Duodenal mucosa (tissue), 2 donors: ENCODE measurements at regions not wholly inside any gene's neighbourhood (a gene's known extent, or its start where the extent isn't known, plus 50 kb on each side); places are given as distances from the start of the nearest gene placed in this dataset.

Source experiments
- H3K27ac ChIP-seq: one replicate; pipeline ENCODE4 v1.7.0; 2013; ENCODE audit warnings: low read depth, low read length
- H3K27me3 ChIP-seq, 2 donors: one replicate each; pipeline ENCODE4 v1.7.0; 2013; ENCODE audit warnings: low read length in 2 of 2, control low read depth in 1 of 2; ENCODE audit not compliant: insufficient read depth in 2 of 2, control insufficient read depth in 1 of 2
- H3K36me3 ChIP-seq, 2 donors: one replicate each; pipeline ENCODE4 v1.7.0; 2013; ENCODE audit warnings: low read length in 2 of 2, control low read depth in 1 of 2; ENCODE audit not compliant: insufficient read depth in 2 of 2, control insufficient read depth in 1 of 2
- H3K4me1 ChIP-seq, 2 donors: one replicate each; pipeline ENCODE4 v1.7.0; 2013; ENCODE audit warnings: low read length in 2 of 2, control low read depth in 1 of 2; ENCODE audit not compliant: insufficient read depth in 2 of 2, control insufficient read depth in 1 of 2
- H3K4me3 ChIP-seq, 2 donors: one replicate each; pipeline ENCODE4 v1.7.0; 2013; ENCODE audit warnings: low read length in 2 of 2, low read depth in 1 of 2
- H3K9ac ChIP-seq, 2 donors: one replicate each; pipeline ENCODE4 v1.7.0; 2013; ENCODE audit warnings: low read length in 2 of 2, low read depth in 1 of 2
- H3K9me3 ChIP-seq, 2 donors: one replicate each; pipeline ENCODE4 v1.7.0; 2013; ENCODE audit warnings: low read length in 2 of 2, control low read depth in 1 of 2; ENCODE audit not compliant: control insufficient read depth in 1 of 2

DNA sequence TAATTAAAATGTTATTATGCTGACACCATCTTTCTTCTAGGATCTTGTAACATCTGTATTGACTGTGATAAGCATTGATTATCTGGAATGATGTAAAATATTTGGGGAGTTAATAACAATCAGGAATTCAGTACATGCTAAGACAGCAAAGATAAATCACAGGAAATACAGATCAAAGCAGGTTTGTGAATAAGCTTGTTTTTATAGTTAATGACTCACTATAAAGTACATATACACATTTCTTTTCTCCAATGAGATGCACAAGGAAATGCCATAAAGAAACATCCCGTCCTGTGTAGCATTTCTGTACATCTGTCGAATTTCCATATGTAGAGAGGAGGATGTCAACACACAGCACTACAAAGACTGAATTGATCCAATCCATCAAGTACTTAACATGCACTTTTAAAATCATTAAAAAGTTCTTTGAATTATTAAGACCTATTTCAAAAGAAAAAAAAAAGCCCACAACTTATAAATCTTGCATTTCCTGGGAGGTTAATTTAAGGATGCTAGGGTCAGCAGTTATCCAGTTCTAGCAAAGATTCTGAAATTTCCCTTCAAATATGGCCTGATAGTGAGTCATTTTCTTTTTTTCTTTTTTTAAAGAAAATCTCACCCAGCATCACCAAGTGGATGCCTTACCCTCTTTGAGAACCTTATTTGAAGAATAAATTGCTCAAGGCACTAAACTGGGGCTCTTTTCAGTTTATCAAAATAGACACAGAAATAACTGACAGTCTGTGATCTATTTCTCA lies 243.2 kb upstream of the NR5A2 start:
- Histone ChIP-seq H3K9ac (no peak overlapping the region), H3K4me1 (peaks cover 0 to 16% of the 10 kb centered on the region in 2 donors), H3K4me3 (no peak overlapping the region), H3K36me3 (no peaks in the 10 kb centered on the region), H3K27me3 (no peaks in the 10 kb centered on the region), H3K27ac (no peak overlapping the region), H3K9me3 (no peaks in the 10 kb centered on the region)

DNA sequence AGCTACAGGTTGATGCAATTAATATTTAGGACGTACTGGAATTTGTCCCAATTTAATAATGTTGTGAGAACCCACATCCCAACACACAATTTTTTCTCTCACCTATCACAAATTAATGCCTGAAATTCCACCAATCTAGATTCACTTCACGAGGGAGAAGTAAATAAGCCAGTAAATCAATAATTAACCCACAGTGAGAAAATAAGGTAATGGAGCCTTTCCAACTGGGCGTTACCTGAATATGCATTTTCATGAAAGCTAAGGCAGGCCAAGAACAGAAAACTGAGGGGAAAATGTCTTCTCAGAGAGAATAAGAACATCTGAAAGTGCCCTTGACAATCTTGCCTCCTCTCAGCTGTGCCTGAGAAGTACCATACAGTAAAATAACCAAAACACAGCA lies 240.8 kb upstream of the NR5A2 start:
- Histone ChIP-seq H3K36me3 (no peaks in the 10 kb centered on the region), H3K27me3 (no peaks in the 10 kb centered on the region), H3K4me1 (peaks cover 0 to 16% of the 10 kb centered on the region in 2 donors), H3K27ac (no peak overlapping the region), H3K9me3 (no peaks in the 10 kb centered on the region), H3K4me3 (no peak overlapping the region), H3K9ac (no peak overlapping the region)

DNA sequence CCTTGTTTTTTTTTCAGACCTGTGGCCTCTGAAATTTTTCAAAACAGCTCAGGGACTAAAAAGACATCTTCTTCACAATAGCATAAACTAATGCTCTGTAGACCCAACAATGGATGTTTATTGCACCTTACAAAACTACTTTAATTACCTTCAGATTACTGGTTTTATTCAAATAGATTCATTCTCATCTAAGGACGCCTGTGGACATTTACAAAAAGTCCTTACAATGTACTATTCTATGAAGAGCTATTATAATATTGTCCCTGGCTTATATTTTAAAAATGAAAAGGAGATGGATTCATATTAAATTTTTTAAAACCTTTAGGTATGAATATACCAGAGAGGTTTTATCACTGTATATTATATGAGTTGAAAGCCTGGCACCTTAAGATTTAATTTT lies 238.4 kb upstream of the NR5A2 start:
- H3K27me3 ChIP-seq: no peaks in the 10 kb centered on the region
- no peak overlapping the region for H3K9ac ChIP-seq
- H3K9me3 ChIP-seq: no peaks in the 10 kb centered on the region
- H3K36me3 ChIP-seq: no peaks in the 10 kb centered on the region
- H3K27ac ChIP-seq: no peak overlapping the region
- H3K4me1 ChIP-seq: peaks cover 0 to 8% of the 10 kb centered on the region in 2 donors
- no peak overlapping the region for H3K4me3 ChIP-seq

DNA sequence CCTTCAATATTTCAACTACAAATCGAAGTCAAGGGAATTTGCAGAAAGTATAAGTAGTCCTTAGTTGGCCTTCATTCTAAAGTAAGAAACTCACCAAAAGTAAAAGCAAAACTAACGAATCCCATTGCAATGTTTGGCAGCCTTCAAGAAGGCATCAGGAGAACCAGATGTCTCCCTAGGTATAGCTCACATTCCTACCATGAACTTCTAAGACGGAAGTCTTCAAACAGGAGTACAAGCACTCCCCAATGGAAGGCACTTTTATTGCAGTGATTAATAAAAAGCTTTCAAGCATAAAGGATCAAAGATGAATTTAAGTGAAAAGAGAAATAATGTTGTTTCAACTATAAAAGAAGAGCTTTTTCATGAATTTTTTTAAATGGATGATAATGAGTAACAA lies 236.0 kb upstream of the NR5A2 start:
- Histone ChIP-seq H3K4me3 (no peak overlapping the region), H3K27me3 (no peaks in the 10 kb centered on the region), H3K9me3 (no peaks in the 10 kb centered on the region), H3K9ac (no peak overlapping the region), H3K27ac (no peak overlapping the region), H3K36me3 (no peaks in the 10 kb centered on the region), H3K4me1 (peaks cover 0 to 4% of the 10 kb centered on the region in 2 donors)

DNA sequence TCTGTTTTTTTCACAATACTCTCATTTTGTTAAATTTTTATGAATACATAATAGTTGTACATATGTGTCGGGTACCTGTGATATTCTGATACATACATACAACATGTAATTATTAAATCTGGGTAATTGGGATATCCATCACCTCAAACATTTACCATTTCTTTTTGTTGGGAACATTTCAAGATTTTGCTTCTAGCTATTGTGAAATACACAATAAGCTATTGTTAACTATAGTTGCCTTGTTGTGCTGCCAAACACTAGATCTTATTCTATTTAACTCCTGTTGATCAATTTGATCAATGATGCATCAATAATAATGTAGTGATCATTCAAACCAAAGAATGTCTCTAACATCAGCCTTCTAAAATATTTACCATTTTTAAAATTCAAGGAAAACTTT lies 234.6 kb upstream of the NR5A2 start:
- Histone ChIP-seq H3K9ac (no peak overlapping the region), H3K27ac (no peak overlapping the region), H3K27me3 (no peaks in the 10 kb centered on the region), H3K4me3 (no peak overlapping the region), H3K4me1 (no peaks in the 10 kb centered on the region), H3K36me3 (no peaks in the 10 kb centered on the region), H3K9me3 (no peaks in the 10 kb centered on the region)

DNA sequence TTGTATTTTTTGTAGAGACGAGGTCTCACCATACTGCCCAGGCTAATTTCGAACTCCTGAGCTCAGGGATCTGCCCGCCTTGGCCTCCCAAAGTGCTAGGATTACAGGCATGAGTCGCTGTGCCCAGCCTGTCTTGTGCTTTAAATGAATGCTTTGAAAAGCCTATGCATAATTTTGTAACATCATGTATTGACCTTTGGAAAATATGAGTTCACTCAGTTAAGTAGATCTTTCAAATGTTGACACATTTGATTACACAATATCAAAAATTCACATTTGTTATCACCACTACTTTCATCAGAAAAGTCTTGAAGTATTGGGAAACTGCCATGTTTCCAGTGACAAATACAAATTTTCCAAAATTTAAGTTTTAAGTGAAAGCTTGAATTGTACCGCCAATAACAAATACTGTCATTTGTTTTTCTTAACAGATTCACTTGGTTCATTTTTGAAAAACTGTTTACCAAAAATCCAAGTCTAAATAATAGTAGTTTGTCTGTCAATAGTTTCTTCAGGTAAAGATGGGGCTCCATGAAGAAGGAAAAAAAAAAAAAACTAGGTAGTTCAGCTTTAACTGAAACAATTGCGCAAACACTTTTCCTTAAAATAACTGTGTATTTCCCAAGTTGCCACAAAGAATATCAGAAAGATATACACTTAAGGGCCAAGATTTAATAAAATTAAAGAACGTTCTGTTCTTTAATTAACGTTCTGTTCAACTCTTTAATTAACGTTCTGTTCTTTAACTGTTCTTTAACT lies 233.2 kb upstream of the NR5A2 start:
- H3K27ac ChIP-seq: no peak overlapping the region
- H3K36me3 ChIP-seq: no peaks in the 10 kb centered on the region
- H3K27me3 ChIP-seq: no peaks in the 10 kb centered on the region
- no peak overlapping the region for H3K9ac ChIP-seq
- no peaks in the 10 kb centered on the region for H3K4me1 ChIP-seq
- H3K4me3 ChIP-seq: no peak overlapping the region
- no peaks in the 10 kb centered on the region for H3K9me3 ChIP-seq

DNA sequence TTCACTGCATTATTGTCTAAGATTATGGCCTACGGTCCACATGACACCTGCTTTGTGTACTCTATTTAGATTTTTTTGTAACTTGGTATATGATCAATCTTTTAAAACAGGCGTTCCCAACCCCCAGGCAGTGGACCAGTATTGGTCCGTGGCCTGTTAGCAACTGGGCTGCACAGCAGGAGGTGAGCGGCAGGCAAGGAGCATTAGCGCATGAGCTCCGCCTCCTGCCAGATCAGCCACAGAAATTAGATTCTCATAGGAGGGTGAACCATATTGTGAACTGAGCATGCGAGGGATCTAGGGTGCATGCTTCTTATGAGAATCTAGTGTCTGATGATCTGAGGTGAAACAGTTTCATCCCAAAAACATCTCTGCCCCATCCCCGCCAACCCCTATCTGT lies 228.4 kb upstream of the NR5A2 start:
- no peak overlapping the region for H3K27ac ChIP-seq
- H3K4me3 ChIP-seq: no peak overlapping the region
- H3K4me1 ChIP-seq: no peaks in the 10 kb centered on the region
- no peak overlapping the region for H3K9ac ChIP-seq
- no peaks in the 10 kb centered on the region for H3K27me3 ChIP-seq
- no peaks in the 10 kb centered on the region for H3K9me3 ChIP-seq
- H3K36me3 ChIP-seq: no peaks in the 10 kb centered on the region

DNA sequence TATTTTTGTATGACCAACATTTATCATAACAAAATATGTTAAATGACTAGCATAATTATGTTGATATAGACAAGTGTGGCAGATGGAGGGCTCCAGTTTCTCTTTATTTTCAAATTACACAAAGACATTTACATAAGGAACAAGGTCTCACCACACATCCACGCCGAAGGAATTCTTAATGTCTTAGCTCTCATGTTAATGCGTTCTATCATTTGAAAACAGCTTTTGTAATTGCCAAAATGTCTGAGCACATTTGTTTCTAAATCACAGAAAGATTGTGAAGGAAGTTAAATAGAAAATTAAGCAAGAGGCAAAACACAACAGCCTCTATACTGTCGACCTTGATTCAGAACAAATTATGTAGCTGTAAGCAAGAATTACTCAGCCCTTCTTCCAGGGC lies 223.0 kb upstream of the NR5A2 start:
- Histone ChIP-seq H3K4me3 (no peak overlapping the region), H3K4me1 (no peaks in the 10 kb centered on the region), H3K36me3 (no peaks in the 10 kb centered on the region), H3K27ac (no peak overlapping the region), H3K9ac (no peak overlapping the region), H3K27me3 (no peaks in the 10 kb centered on the region), H3K9me3 (no peaks in the 10 kb centered on the region)

DNA sequence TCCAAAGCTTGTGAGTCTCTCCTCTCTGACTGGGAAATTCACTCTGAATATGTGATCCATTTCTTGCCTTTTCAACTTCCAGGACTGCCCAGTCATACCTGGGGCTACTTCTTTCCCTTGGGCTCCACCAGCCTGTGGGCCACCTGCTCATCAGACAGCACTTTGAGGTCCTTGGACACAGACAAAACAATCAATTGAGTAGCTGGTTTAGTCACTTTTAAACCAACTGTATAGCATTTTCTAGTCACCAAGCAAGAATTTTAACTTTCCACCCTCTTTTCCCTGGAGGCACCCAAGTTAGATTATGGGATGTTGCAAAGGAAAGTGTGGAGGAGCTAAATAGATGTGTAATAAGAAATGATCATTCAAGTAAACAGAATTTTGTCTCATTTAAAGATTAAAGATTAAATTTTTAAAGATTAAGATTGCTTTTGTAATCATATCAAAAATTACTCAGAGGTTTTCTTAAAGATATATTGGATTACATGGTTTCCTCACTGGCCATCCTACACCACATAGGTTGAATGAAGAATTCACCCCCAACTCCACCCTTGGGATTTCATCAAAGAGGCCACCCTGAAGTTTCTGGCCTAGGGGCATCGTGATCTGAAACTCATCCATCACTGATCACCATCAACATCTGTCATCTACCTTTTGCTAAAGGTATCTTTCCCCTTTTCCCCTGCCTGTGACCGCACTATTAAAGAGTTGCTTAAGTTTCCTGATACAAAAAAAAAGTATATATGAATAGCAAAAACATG lies 219.2 kb upstream of the NR5A2 start:
- Histone ChIP-seq H3K27ac (no peak overlapping the region), H3K4me1 (no peaks in the 10 kb centered on the region), H3K9ac (no peak overlapping the region), H3K9me3 (no peaks in the 10 kb centered on the region), H3K4me3 (no peak overlapping the region), H3K27me3 (no peaks in the 10 kb centered on the region), H3K36me3 (no peaks in the 10 kb centered on the region)

DNA sequence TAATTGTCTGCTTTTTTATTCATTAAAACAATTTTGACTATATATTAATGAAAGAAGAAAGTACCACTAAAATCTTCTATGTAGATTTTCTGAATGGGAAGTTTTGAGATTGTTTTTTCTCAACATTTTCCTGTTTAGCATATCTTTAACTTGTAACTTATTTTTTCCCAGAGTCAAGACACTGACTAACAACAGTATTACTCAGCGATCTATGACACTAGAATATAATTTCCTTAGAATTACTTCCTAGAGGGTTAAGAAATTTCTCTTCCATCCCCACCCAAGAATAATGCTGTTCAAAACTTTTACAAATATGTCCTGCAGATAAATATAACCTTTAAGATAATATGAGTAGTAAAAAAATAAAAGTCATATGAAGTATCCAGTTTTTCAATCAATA lies 218.2 kb upstream of the NR5A2 start:
- Histone ChIP-seq H3K4me1 (no peaks in the 10 kb centered on the region), H3K9ac (no peak overlapping the region), H3K4me3 (no peak overlapping the region), H3K27ac (no peak overlapping the region), H3K27me3 (no peaks in the 10 kb centered on the region), H3K36me3 (no peaks in the 10 kb centered on the region), H3K9me3 (no peaks in the 10 kb centered on the region)
